ENCODE measurements at regions not wholly inside any gene's neighbourhood (a gene's known extent, or its start where the extent isn't known, plus 50 kb on each side); places are given as distances from the start of the nearest gene placed in this dataset.

GRCh38 chr2:58984731-58985130 lies 743.6 kb upstream of the FANCL start:
- intact Hi-C loops (cut with micrococcal nuclease): no loop called here

GRCh38 chr2:58983111-58983510 lies 742.0 kb upstream of the FANCL start:
- intact Hi-C loops (cut with micrococcal nuclease): no loop called here

- intact Hi-C loops (cut with micrococcal nuclease): no loop called here
Measured at GRCh38 chr2:58981237-58981636, 740.1 kb upstream of the FANCL start.

GRCh38 chr2:58976375-58977071 lies 735.4 kb upstream of the FANCL start:
- intact Hi-C loops (cut with micrococcal nuclease): no loop called here

GRCh38 chr2:58974881-58975280 lies 733.8 kb upstream of the FANCL start:
- intact Hi-C loops (cut with micrococcal nuclease): no loop called here

- intact Hi-C loops (cut with micrococcal nuclease): no loop called here
Measured at GRCh38 chr2:58974426-58974825, 733.3 kb upstream of the FANCL start.

- intact Hi-C loops (cut with micrococcal nuclease): no loop called here
Measured at GRCh38 chr2:58973811-58974281, 732.7 kb upstream of the FANCL start.

GRCh38 chr2:58972737-58973136 lies 731.6 kb upstream of the FANCL start:
- intact Hi-C loops (cut with micrococcal nuclease): no loop called here

- intact Hi-C loops (cut with micrococcal nuclease): no loop called here
Measured at GRCh38 chr2:58971511-58972360, 730.6 kb upstream of the FANCL start.

GRCh38 chr2:58970365-58970764 lies 729.2 kb upstream of the FANCL start:
- intact Hi-C loops (cut with micrococcal nuclease): no loop called here

- intact Hi-C loops (cut with micrococcal nuclease): no loop called here
Measured at GRCh38 chr2:58968885-58969284, 727.8 kb upstream of the FANCL start.

- intact Hi-C loops (cut with micrococcal nuclease): no loop called here
Measured at GRCh38 chr2:58967736-58968135, 726.6 kb upstream of the FANCL start.

- intact Hi-C loops (cut with micrococcal nuclease): no loop called here
Measured at GRCh38 chr2:58965602-58966001, 724.5 kb upstream of the FANCL start.

GRCh38 chr2:58959996-58960395 lies 718.9 kb upstream of the FANCL start:
- intact Hi-C loops (cut with micrococcal nuclease): no loop called here

- intact Hi-C loops (cut with micrococcal nuclease): no loop called here
Measured at GRCh38 chr2:58957188-58957840, 716.2 kb upstream of the FANCL start.

GRCh38 chr2:58954880-58955385 lies 713.8 kb upstream of the FANCL start:
- intact Hi-C loops (cut with micrococcal nuclease): no loop called here

- intact Hi-C loops (cut with micrococcal nuclease): no loop called here
Measured at GRCh38 chr2:58951722-58952121, 710.6 kb upstream of the FANCL start.

- intact Hi-C loops (cut with micrococcal nuclease): no loop called here
Measured at GRCh38 chr2:58950795-58951462, 709.8 kb upstream of the FANCL start.

GRCh38 chr2:58939388-58939787 lies 698.3 kb upstream of the FANCL start:
- intact Hi-C loops (cut with micrococcal nuclease): no loop called here

GRCh38 chr2:58938988-58939387 lies 697.9 kb upstream of the FANCL start:
- intact Hi-C loops (cut with micrococcal nuclease): no loop called here

- intact Hi-C loops (cut with micrococcal nuclease): no loop called here
Measured at GRCh38 chr2:58932801-58933200, 691.7 kb upstream of the FANCL start.
